ENCODE measurements at regions not wholly inside any gene's neighbourhood (a gene's known extent, or its start where the extent isn't known, plus 50 kb on each side); places are given as distances from the start of the nearest gene placed in this dataset.

DNA sequence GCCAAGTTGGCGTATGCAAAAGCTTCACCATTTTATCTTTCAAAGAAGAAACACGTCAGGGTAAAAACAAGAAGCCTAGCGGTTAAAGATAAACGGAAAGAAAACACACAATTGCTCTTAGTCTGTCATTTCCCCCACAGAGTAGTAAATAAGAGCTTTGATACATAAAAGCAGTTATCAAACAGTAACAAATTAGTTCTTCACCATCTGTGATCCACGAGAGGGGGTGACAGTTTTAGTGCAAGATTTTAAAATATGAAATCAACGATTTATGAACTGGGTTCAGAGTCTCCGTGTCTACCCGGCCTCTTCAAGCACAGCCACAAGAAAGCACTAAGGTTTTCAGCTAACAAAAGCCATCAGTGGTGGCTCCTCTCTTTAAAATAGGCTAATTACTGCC is 703.9 kb upstream of the ID2 start:
- no peak for DNase-seq (ENCODE audit: low spot score)
- intact Hi-C loops (cut with micrococcal nuclease; ENCODE audit: unreplicated experiment) = no loop called here
- ChIA-PET POLR2A (ENCODE audit: low non-redundant PET) (no interaction called here), CTCF (no interaction called here)
- no TSS peak for BruUV-seq (replicated peaks)
- Histone ChIP-seq H3K27ac (ENCODE audit: low read depth, low read length, poor library complexity, severe bottlenecking) (no peak overlapping the region), H3K9me3 (ENCODE audit: low read depth, low read length, poor library complexity, severe bottlenecking) (peaks cover 9% of the 10 kb centered on the region), H3K4me3 (ENCODE audit: low read depth, low read length, poor library complexity, severe bottlenecking) (no peak overlapping the region), H3K36me3 (ENCODE audit: insufficient read depth, low read length, poor library complexity, severe bottlenecking) (no peaks in the 10 kb centered on the region), H3K27me3 (replicated peaks; ENCODE audit: insufficient read depth, low read depth, low read length, poor library complexity) (no peaks in the 10 kb centered on the region), H3K4me1 (ENCODE audit: insufficient read depth, low read length, poor library complexity, severe bottlenecking) (peaks cover 11% of the 10 kb centered on the region)
- no peak for TF ChIP-seq EZH2 (IDR thresholded peaks at IDR 0.05; ENCODE audit: borderline replicate concordance, low read depth, low read length, poor library complexity, severe bottlenecking)
- TF ChIP-seq, protein P1, sequence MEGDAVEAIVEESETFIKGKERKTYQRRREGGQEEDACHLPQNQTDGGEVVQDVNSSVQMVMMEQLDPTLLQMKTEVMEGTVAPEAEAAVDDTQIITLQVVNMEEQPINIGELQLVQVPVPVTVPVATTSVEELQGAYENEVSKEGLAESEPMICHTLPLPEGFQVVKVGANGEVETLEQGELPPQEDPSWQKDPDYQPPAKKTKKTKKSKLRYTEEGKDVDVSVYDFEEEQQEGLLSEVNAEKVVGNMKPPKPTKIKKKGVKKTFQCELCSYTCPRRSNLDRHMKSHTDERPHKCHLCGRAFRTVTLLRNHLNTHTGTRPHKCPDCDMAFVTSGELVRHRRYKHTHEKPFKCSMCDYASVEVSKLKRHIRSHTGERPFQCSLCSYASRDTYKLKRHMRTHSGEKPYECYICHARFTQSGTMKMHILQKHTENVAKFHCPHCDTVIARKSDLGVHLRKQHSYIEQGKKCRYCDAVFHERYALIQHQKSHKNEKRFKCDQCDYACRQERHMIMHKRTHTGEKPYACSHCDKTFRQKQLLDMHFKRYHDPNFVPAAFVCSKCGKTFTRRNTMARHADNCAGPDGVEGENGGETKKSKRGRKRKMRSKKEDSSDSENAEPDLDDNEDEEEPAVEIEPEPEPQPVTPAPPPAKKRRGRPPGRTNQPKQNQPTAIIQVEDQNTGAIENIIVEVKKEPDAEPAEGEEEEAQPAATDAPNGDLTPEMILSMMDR (conservative IDR thresholded peaks at IDR 0.05; ENCODE audit: low read depth, low read length) = no peak

DNA sequence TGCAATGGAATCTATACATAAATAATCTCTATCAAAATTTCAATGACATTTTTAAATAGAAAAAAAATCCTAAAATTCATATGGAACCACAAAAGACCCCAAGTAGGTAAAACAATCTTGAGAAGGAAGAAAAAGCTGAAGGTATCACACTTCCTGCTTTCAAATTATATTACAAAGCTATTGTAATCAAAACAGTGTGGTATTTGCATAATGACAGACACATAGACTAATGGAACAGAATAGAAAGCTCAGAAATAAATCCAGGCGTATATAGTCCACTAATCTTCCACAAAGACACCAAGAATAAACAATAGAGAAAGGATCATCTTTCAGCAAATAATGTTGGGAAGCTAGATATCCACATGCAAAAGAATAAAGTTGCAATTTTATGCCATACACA is 699.8 kb upstream of the ID2 start:
- POLR2A ChIA-PET (ENCODE audit: low non-redundant PET) = no interaction called here
- H3K27ac ChIP-seq (ENCODE audit: low read depth, low read length, poor library complexity, severe bottlenecking) = no peak overlapping the region
- peaks cover 9% of the 10 kb centered on the region for H3K9me3 ChIP-seq (ENCODE audit: low read depth, low read length, poor library complexity, severe bottlenecking)
- no peaks in the 10 kb centered on the region for H3K27me3 ChIP-seq (replicated peaks; ENCODE audit: insufficient read depth, low read depth, low read length, poor library complexity)
- no peak for DNase-seq (ENCODE audit: low spot score)
- CTCF ChIA-PET = no interaction called here
- no peak overlapping the region for H3K4me3 ChIP-seq (ENCODE audit: low read depth, low read length, poor library complexity, severe bottlenecking)
- H3K36me3 ChIP-seq (ENCODE audit: insufficient read depth, low read length, poor library complexity, severe bottlenecking) = no peaks in the 10 kb centered on the region
- intact Hi-C loops (cut with micrococcal nuclease; ENCODE audit: unreplicated experiment) = no loop called here
- BruUV-seq (replicated peaks) = no TSS peak
- no peaks in the 10 kb centered on the region for H3K4me1 ChIP-seq (ENCODE audit: insufficient read depth, low read length, poor library complexity, severe bottlenecking)
- TF ChIP-seq, protein P1 (conservative IDR thresholded peaks at IDR 0.05; ENCODE audit: low read depth, low read length) = no peak
- TF ChIP-seq EZH2 (IDR thresholded peaks at IDR 0.05; ENCODE audit: borderline replicate concordance, low read depth, low read length, poor library complexity, severe bottlenecking) = no peak

DNA sequence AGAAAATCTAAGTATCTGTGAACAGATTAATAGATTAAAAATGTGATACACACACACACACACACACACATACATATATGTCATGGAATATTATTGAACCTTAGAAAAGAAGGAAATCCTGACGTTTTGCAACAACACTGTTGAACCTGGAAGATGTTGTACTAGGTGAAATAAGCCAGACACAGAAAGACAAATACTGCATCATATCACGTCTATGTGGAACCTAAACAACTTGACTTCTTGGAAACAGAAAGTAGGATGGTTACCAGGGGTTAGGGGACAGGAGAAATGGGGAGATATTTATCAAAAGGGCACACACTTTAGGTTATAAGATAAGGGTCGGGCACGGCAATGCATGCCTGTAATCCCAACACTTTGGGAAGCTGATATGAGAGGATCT is 698.4 kb upstream of the ID2 start:
- ChIA-PET CTCF (no interaction called here), POLR2A (ENCODE audit: low non-redundant PET) (no interaction called here)
- BruUV-seq (replicated peaks) = no TSS peak
- H3K4me1 ChIP-seq (ENCODE audit: insufficient read depth, low read length, poor library complexity, severe bottlenecking) = no peaks in the 10 kb centered on the region
- no peak overlapping the region for H3K27ac ChIP-seq (ENCODE audit: low read depth, low read length, poor library complexity, severe bottlenecking)
- no peak overlapping the region for H3K4me3 ChIP-seq (ENCODE audit: low read depth, low read length, poor library complexity, severe bottlenecking)
- H3K27me3 ChIP-seq (replicated peaks; ENCODE audit: insufficient read depth, low read depth, low read length, poor library complexity) = no peaks in the 10 kb centered on the region
- no peaks in the 10 kb centered on the region for H3K36me3 ChIP-seq (ENCODE audit: insufficient read depth, low read length, poor library complexity, severe bottlenecking)
- intact Hi-C loops (cut with micrococcal nuclease; ENCODE audit: unreplicated experiment) = no loop called here
- TF ChIP-seq, protein P1 (conservative IDR thresholded peaks at IDR 0.05; ENCODE audit: low read depth, low read length) = no peak
- no peak for TF ChIP-seq EZH2 (IDR thresholded peaks at IDR 0.05; ENCODE audit: borderline replicate concordance, low read depth, low read length, poor library complexity, severe bottlenecking)
- peaks cover 9% of the 10 kb centered on the region for H3K9me3 ChIP-seq (ENCODE audit: low read depth, low read length, poor library complexity, severe bottlenecking)
- no peak for DNase-seq (ENCODE audit: low spot score)
